Mucosa of descending colon (tissue), 3 donors: ENCODE measurements at regions not wholly inside any gene's neighbourhood (a gene's known extent, or its start where the extent isn't known, plus 50 kb on each side); places are given as distances from the start of the nearest gene placed in this dataset.

ENCODE experiments used
- ATAC-seq: fragments of 200-7000 bp; cut with Tn5 transposase; one replicate; pipeline ENCODE4 v1.9.1; 2020; ENCODE audit warnings: mild to moderate bottlenecking, moderate library complexity
- DNase-seq, 3 donors: peaks; one replicate each; pipeline ENCODE4 v3.0.0-alpha.2; 2020
- H3K36me3 ChIP-seq: fragments of 200-600 bp; one replicate; pipeline ENCODE4 v1.8.0; 2021; ENCODE audit warnings: low read depth, mild to moderate bottlenecking
- H3K4me1 ChIP-seq: fragments of 200-600 bp; one replicate; pipeline ENCODE4 v1.8.0; 2021; ENCODE audit warnings: low read depth, mild to moderate bottlenecking
- H3K4me3 ChIP-seq: fragments of 200-600 bp; one replicate; pipeline ENCODE4 v1.8.0; 2021; ENCODE audit warnings: mild to moderate bottlenecking
- H3K9me3 ChIP-seq: fragments of 200-600 bp; one replicate; pipeline ENCODE4 v1.8.0; 2021; ENCODE audit warnings: mild to moderate bottlenecking
- intact Hi-C, 2 donors: fragments of 100-400 bp; cut with DNase I in 1 of 2; cut with micrococcal nuclease in 1 of 2; formaldehyde crosslinking; loops; one replicate each; pipeline versions ENCODE4 v1.11.0 to v1.11.1; 2022; cut with DNase I, micrococcal nuclease
- TF ChIP-seq, protein P1 (sequence below): fragments of 200-600 bp; IDR thresholded peaks from one replicate; pipeline ENCODE4 v1.8.0; 2022; ENCODE audit warnings: antibody characterized with exemption, mild to moderate bottlenecking
- donor health status: DM: no; HTN: no; CAD: no; lungs with moderate emphysema.
- donor health status: DM: no; HTN: no; CAD: no.
- donor health status: DM: no; HTN: yes; CAD: no.

DNA sequence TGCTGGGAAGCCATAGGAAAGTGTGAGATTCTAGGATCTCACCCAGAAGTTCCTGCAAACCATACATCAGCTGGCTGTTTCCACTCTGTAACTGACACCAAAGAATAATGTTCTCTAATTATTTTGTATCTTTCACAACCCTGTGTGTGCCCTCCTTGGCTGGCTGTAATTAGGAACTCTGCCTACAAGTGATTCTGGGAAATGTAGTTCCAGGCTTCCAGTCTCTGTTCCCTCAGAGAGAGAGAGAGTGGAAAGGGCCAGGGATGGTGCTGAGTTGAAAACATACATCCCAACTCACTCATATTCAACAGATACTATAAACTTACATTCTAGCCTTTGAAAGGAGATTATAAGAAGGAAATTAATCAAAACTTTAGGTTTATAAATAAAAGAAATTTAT, 57.5 kb upstream of the C1QTNF7 start:
- TF ChIP-seq, protein P1, sequence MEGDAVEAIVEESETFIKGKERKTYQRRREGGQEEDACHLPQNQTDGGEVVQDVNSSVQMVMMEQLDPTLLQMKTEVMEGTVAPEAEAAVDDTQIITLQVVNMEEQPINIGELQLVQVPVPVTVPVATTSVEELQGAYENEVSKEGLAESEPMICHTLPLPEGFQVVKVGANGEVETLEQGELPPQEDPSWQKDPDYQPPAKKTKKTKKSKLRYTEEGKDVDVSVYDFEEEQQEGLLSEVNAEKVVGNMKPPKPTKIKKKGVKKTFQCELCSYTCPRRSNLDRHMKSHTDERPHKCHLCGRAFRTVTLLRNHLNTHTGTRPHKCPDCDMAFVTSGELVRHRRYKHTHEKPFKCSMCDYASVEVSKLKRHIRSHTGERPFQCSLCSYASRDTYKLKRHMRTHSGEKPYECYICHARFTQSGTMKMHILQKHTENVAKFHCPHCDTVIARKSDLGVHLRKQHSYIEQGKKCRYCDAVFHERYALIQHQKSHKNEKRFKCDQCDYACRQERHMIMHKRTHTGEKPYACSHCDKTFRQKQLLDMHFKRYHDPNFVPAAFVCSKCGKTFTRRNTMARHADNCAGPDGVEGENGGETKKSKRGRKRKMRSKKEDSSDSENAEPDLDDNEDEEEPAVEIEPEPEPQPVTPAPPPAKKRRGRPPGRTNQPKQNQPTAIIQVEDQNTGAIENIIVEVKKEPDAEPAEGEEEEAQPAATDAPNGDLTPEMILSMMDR: no peak
- Histone ChIP-seq H3K4me3 (no peak overlapping the region), H3K36me3 (no peaks in the 10 kb centered on the region), H3K4me1 (no peaks in the 10 kb centered on the region), H3K9me3 (no peaks in the 10 kb centered on the region)
- intact Hi-C loops: no loop called here
- DNase-seq (no peak), ATAC-seq (no peak)

DNA sequence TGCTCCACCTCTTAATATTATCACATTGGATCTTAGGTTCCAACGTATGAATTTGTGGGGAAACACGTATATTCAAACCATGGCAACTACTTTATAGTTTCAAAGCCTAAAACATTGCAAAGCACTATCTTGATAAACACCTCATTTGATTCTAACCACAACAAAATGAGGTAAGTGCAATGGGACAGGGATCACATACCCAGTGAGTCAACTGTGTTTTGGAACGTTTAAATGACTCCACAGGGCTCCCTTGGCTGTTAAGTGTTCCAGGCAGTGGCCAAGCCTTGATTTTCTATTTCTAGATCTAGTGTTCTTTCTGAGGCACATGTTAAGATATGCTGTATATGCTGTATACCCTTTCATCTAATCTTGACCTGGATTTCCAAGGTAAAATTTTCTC, 54.5 kb upstream of the C1QTNF7 start:
- Histone ChIP-seq H3K4me1 (no peaks in the 10 kb centered on the region), H3K36me3 (no peaks in the 10 kb centered on the region), H3K9me3 (no peaks in the 10 kb centered on the region), H3K4me3 (no peak overlapping the region)
- intact Hi-C loops: no loop called here
- no peak for DNase-seq
- no peak for ATAC-seq
- TF ChIP-seq, protein P1: no peak

DNA sequence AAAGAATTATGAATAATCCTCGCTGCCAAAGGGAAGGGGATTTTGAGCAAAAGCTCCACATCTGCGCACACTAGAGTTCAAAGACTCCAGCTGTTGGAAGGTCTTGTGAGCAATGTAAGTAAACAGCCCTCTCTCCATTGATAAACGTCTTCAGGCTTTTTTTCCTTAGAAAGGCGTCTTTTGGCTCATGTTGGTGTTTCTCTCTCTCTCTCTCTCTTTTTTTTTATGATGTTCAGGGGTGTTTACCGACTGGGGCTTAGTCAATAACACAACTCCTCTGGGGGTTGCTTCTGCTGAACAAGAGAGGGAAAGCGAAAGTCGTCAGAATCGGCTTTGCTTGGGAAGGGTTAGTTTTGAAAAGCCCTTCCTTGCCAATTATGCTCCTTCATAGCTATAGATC, 53.2 kb upstream of the C1QTNF7 start:
- TF ChIP-seq, protein P1: no peak
- H3K4me1 ChIP-seq: no peaks in the 10 kb centered on the region
- intact Hi-C loops: no loop called here
- no peak for ATAC-seq
- no peak for DNase-seq
- H3K36me3 ChIP-seq: no peaks in the 10 kb centered on the region
- H3K9me3 ChIP-seq: no peaks in the 10 kb centered on the region
- no peak overlapping the region for H3K4me3 ChIP-seq

DNA sequence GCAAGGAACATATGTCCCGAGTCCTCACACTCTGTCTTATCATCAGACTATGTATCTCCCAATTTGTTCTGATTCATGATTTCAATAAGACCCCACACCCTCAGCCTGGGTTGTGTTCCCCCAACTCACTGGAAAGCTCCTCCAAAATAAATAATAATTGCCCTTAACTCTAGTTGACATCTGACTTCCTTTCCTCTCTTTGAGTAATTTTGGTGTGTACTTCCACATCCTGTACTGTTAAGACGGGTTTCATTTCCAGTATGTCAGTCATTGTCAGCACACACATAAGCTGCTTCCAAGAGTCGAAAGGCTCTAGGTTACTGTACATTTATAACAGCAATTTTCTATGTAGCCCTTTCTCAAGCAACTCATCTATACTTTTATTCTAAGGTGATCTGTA, 52.2 kb upstream of the C1QTNF7 start:
- ATAC-seq (peak; percentile 35), DNase-seq (no peak)
- Histone ChIP-seq H3K36me3 (no peaks in the 10 kb centered on the region), H3K4me1 (no peaks in the 10 kb centered on the region), H3K4me3 (no peak overlapping the region), H3K9me3 (no peaks in the 10 kb centered on the region)
- intact Hi-C loops: no loop called here
- TF ChIP-seq, protein P1: no peak

DNA sequence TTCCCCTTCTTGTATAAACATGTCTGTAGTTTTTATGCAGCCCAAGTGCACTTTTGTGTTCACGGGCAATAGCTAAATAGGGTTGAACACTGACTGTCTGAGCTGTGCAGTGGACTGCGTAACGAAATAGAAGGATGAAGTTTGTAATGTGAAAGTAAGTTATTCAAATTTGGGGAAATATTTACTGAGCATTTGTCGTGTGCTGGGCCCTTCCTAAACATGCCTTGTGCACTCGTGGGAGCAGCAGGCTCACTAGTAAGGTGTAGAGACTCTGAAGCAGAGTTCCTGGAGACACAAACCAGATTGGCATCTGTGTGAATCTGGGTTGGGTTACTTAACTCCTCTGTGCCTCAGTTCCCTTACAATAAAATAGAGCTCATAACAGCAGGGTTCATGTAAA, 51.7 kb upstream of the C1QTNF7 start:
- Histone ChIP-seq H3K4me1 (no peaks in the 10 kb centered on the region), H3K9me3 (no peaks in the 10 kb centered on the region), H3K36me3 (no peaks in the 10 kb centered on the region), H3K4me3 (no peak overlapping the region)
- TF ChIP-seq, protein P1: no peak
- DNase-seq (no peak), ATAC-seq (peak; percentile 26)
- intact Hi-C loops: no loop called here

DNA sequence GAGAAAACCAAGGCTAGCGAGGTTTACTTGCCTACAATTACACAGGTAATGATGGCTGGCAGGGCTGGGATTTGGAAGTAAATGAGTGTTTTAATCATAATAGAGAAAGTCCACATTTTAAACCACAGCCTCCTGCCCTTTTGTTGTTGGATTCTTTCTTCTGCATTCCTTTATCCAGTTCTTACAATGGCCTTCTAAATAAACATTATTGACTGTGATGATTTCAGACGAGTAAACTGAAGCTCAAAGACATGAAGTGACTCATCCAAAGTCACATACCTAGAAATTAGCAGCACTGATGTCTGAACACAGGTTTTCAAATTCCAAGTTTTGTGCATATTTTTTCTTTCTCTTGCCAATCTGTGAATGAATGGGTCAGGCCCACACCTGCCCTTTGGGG, 51.2 kb upstream of the C1QTNF7 start:
- intact Hi-C loops: no loop called here

More for the DNA sequence above, 51.2 kb upstream of the C1QTNF7 start:
- DNase-seq: no peak
- Histone ChIP-seq H3K4me1 (no peaks in the 10 kb centered on the region), H3K36me3 (no peaks in the 10 kb centered on the region), H3K4me3 (no peak overlapping the region), H3K9me3 (no peaks in the 10 kb centered on the region)
- TF ChIP-seq, protein P1: no peak
- no peak for ATAC-seq
